PFSK-1 (cell line): ENCODE measurements at regions not wholly inside any gene's neighbourhood (a gene's known extent, or its start where the extent isn't known, plus 50 kb on each side); places are given as distances from the start of the nearest gene placed in this dataset.

Experiments
- FOXP2 ChIP-seq: optimal IDR thresholded peaks from 2 replicates; pipeline ENCODE3; 2011; ENCODE audit warnings: borderline replicate concordance, control low read depth, inconsistent platforms; ENCODE audit not compliant: insufficient read depth; ENCODE audit errors: extremely low read length, extremely low read depth
- POLR2AphosphoS5 ChIP-seq: IDR thresholded peaks from 2 replicates; pipeline ENCODE4 v1.6.1; 2012; ENCODE audit warnings: low read depth, mild to moderate bottlenecking, control low read depth, low read length, moderate library complexity
- SIN3A ChIP-seq: IDR thresholded peaks from 2 replicates; pipeline ENCODE4 v1.6.1; 2012; ENCODE audit warnings: mild to moderate bottlenecking, low read length, moderate library complexity, borderline replicate concordance; ENCODE audit not compliant: insufficient read depth
- TAF1 ChIP-seq: IDR thresholded peaks from 2 replicates; pipeline ENCODE4 v1.6.1; 2012; ENCODE audit warnings: low read length, control low read depth, borderline replicate concordance; ENCODE audit not compliant: insufficient read depth
- TF ChIP-seq, protein P1 (sequence below), 2 experiments: IDR thresholded peaks; 2 replicates each; pipeline versions ENCODE4 v1.6.1 to v1.8.0; 2011 to 2012; ENCODE audit warnings: low read depth in 2 of 2, low read length in 2 of 2, control low read depth in 1 of 2, inconsistent platforms in 1 of 2, mild to moderate bottlenecking in 1 of 2, moderate library complexity in 1 of 2; ENCODE audit not compliant: insufficient read depth in 1 of 2

DNA sequence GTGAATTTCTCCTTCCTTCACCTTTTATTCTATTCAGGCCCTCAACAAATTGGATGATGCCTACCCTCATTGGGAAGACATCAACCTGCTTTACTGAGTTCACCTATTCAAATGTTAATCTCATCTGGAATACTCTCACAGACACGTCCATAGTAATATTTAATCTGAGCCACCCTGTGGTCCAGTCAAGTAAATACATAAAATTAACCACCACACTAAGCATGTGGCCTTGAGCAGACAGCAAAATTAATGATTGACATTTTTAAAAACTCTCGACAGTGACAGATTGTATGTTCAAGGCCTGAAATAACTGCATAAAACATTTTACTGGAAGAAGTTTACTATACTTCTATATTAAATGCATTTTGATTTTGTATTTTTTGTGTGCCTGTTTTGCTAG lies 540.6 kb upstream of the GCFC2 start:
- TF ChIP-seq TAF1 (no peak), FOXP2 (no peak), POLR2AphosphoS5 (no peak), SIN3A (no peak)
- TF ChIP-seq, protein P1, sequence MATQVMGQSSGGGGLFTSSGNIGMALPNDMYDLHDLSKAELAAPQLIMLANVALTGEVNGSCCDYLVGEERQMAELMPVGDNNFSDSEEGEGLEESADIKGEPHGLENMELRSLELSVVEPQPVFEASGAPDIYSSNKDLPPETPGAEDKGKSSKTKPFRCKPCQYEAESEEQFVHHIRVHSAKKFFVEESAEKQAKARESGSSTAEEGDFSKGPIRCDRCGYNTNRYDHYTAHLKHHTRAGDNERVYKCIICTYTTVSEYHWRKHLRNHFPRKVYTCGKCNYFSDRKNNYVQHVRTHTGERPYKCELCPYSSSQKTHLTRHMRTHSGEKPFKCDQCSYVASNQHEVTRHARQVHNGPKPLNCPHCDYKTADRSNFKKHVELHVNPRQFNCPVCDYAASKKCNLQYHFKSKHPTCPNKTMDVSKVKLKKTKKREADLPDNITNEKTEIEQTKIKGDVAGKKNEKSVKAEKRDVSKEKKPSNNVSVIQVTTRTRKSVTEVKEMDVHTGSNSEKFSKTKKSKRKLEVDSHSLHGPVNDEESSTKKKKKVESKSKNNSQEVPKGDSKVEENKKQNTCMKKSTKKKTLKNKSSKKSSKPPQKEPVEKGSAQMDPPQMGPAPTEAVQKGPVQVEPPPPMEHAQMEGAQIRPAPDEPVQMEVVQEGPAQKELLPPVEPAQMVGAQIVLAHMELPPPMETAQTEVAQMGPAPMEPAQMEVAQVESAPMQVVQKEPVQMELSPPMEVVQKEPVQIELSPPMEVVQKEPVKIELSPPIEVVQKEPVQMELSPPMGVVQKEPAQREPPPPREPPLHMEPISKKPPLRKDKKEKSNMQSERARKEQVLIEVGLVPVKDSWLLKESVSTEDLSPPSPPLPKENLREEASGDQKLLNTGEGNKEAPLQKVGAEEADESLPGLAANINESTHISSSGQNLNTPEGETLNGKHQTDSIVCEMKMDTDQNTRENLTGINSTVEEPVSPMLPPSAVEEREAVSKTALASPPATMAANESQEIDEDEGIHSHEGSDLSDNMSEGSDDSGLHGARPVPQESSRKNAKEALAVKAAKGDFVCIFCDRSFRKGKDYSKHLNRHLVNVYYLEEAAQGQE (IDR thresholded peaks at IDR 0.05; ENCODE audit: insufficient read depth in 1 of 2, low read depth in 2 of 2, low read length in 2 of 2) = no peak

DNA sequence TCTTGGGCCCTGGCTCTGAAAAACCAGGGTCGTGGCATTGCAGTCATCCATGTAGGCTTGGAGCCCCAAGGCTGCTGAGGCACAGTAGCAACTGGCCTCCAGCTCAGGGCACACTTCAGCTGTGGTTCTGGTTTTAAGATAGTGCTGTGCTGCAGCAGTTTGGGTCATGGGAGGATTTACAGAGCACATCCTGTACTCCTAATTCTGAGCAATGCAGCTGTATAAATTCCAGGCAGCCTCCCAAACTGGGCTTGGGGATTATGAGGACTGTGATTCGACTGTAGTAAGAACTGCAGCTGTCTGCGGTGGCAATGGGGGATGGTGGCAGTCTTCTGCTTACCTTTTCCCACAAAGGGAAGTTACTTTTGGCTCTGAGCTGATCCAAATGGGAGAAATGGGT lies 536.3 kb upstream of the GCFC2 start:
- TF ChIP-seq POLR2AphosphoS5 (no peak), FOXP2 (no peak), TAF1 (no peak), SIN3A (no peak)
- TF ChIP-seq, protein P1 (IDR thresholded peaks at IDR 0.05; ENCODE audit: insufficient read depth in 1 of 2, low read depth in 2 of 2, low read length in 2 of 2) = no peak

DNA sequence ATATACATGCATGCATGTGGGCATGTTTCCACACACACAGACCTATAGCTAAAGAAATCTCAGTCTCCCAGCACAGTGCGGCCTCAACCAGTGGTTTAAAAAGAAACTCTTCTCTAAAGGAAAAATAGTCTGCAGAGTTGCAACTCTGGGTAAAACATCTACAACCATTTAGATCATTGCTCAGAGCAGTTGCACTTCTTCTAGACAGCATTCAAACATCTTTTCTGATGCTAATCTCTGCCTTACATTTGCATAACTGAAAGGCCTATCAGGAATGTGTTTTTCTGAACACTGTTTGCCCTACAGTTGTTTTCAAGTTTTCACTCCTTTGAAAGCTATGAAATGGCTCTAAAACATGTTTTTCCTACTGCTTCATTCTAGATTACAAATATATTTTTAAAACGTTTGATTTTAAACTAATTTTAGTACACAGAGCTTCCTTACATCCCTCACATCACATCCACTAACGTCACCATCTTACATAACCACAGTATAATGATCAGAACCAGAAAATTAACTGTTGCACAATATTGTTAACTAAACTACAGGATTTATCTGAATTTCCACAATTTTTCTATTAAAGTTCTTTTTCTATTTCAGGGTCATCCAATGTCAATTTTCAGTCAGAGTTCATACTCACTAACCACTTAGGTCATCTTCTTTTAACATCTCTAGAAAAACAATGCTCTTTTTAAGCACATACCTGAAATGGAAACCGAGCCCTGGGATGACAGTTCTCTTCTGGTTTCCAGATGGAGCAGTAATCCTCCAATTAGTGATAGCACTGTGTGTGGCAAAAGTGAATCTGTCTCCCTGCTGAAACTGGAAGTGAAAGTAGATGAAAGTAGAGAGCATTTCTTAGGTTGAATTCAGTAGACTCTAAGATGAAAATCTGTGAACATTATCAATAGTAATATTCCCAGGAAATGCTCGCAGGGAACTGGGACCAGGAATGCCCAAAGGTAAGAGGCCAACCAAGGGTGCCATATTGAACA lies 501.6 kb upstream of the GCFC2 start:
- TF ChIP-seq, protein P1 (IDR thresholded peaks at IDR 0.05; ENCODE audit: insufficient read depth in 1 of 2, low read depth in 2 of 2, low read length in 2 of 2) = no peak
- TF ChIP-seq FOXP2 = no peak
- no peak for TF ChIP-seq SIN3A
- no peak for TF ChIP-seq TAF1
- TF ChIP-seq POLR2AphosphoS5 = no peak

DNA sequence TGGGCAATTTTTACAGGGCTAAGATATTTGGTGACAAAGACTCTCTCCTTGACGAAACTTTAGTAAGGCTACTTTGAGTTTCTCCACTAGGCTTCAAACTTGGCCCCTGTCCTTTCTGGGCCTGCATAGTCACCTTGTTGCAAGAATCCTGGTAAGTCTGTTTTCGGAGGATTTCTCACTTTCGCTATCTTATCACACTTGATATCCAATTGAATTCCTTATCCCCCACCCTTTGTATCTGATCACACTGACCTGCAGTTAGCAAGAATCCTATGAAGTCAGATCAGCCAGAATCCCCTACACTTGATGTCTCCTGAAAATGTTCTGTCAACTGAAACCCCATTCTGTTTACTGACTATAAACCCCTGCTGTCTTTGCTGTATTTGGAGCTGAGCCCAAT lies 499.8 kb upstream of the GCFC2 start:
- TF ChIP-seq POLR2AphosphoS5 (no peak), TAF1 (no peak), SIN3A (no peak), FOXP2 (no peak)
- TF ChIP-seq, protein P1 (IDR thresholded peaks at IDR 0.05; ENCODE audit: insufficient read depth in 1 of 2, low read depth in 2 of 2, low read length in 2 of 2) = no peak
